Effector memory CD4-positive, alpha-beta T cell (primary cell): ENCODE measurements at regions not wholly inside any gene's neighbourhood (a gene's known extent, or its start where the extent isn't known, plus 50 kb on each side); places are given as distances from the start of the nearest gene placed in this dataset.
"Not testable (repeated sequence)": the region's sequence is repeated elsewhere in the genome, so short reads cannot be mapped to it uniquely, and the experiment has no call there.

ENCODE experiments used
- DNase-seq, 3 donors: peaks; one replicate each; pipeline ENCODE4 v3.0.0-alpha.2; 2020
- H3K27ac ChIP-seq: 2 replicates; pipeline ENCODE4 v1.7.0; 2013; ENCODE audit warnings: mild to moderate bottlenecking, low read length, moderate library complexity; ENCODE audit not compliant: insufficient read depth, poor library complexity, severe bottlenecking
- H3K27me3 ChIP-seq: replicated peaks from 2 replicates; pipeline ENCODE4 v1.7.0; 2013; ENCODE audit warnings: mild to moderate bottlenecking, low read length; ENCODE audit not compliant: insufficient read depth, control insufficient read depth, poor library complexity, severe bottlenecking
- H3K36me3 ChIP-seq: 2 replicates; pipeline ENCODE4 v1.7.0; 2013; ENCODE audit warnings: mild to moderate bottlenecking, low read length, moderate library complexity; ENCODE audit not compliant: control insufficient read depth, insufficient read depth
- H3K4me1 ChIP-seq: 2 replicates; pipeline ENCODE4 v1.7.0; 2013; ENCODE audit warnings: low read length, mild to moderate bottlenecking; ENCODE audit not compliant: control insufficient read depth, insufficient read depth, poor library complexity, severe bottlenecking
- H3K4me3 ChIP-seq: 2 replicates; pipeline ENCODE4 v1.7.0; 2013; ENCODE audit warnings: low read length, low read depth, mild to moderate bottlenecking; ENCODE audit not compliant: insufficient read depth, poor library complexity, severe bottlenecking
- H3K9me3 ChIP-seq: 2 replicates; pipeline ENCODE4 v1.7.0; 2013; ENCODE audit warnings: mild to moderate bottlenecking, low read length, moderate library complexity; ENCODE audit not compliant: control insufficient read depth

DNA sequence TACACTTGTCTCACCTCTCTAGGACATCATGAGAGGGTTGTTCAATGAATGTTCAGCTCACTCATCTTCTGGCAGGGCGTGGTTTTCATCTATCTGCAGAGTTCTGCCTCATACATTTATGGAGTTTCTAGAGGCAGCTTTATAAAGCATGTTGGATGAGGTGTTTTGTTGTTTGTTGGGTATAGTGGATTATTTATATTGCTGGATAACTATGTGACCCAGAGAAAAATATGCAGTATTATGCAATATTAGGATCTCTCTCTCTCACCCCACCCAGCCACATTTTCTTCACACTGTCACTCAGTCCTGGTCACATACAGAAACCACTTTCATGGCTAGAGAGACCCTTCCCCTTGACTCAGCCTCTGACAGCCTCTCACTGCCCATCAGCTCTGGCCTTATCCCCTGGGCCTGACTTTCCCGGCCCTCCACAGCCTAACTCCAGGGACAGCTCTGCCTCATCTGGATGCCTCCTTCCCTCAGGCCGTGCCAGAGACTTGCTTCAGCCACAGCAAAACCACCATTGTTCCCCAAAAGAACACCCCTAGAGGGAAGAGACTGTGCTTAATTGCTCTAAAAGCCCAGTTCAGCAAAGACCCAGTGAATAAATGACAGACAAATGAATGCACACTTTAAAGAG lies 260.3 kb downstream of the MYCN start:
- DNase-seq = no peak
- no peaks in the 10 kb centered on the region for H3K9me3 ChIP-seq
- no peaks in the 10 kb centered on the region for H3K4me1 ChIP-seq
- H3K36me3 ChIP-seq = no peaks in the 10 kb centered on the region
- H3K27me3 ChIP-seq = no peaks in the 10 kb centered on the region
- H3K4me3 ChIP-seq = no peak overlapping the region
- no peak overlapping the region for H3K27ac ChIP-seq

DNA sequence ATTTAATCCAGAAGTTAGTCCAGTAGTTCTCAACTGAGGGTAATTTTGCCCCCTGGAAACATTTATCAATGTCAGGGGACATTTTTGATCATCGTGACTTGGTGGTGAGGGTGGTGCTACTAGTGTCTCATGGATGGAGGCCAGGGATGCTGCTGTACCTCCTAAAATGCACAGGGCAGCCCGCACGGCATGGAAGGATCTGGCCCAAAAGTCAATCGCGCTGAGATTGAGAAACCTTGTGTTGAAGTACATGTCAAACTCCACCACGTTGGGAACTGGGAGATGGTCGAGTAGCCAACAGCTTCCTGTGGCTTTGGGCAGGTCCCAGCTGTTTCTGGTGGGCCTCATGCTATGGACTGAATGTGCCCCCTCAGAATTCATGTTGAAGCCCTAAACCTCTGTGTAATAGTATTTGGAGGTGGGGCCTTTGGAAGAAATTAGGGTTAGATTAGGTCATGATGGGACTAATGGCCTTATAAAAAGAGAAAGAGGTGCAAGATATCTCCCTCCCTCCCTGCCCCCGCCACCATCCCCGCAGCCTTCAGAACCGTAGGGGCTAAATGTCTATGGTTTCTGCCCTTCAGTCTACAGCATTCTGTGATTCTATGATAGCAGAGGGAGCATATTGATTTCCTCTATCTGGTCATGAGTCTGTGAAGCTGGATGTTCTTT lies 259.7 kb downstream of the MYCN start:
- H3K27me3 ChIP-seq = no peaks in the 10 kb centered on the region
- DNase-seq = no peak

DNA sequence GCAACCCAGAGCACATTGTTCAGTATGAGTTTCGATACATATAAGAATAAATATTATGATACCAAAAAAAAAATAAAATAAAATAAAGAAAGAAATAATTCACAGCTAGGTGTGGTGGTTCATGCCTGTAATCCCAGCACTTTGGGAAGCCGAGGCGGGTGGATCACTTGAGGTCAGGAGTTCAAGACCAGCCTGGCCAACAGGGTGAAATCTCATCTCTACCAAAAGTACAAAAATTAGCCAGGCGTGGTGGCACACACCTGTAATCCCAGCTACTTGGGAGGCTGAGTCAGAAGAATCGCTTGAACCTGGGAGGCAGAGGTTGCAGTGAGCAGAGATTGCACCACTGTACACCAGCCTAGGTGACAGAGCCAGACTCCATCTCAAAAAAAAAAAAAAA lies 258.9 kb downstream of the MYCN start:
- H3K9me3 ChIP-seq, H3K36me3 ChIP-seq, H3K4me3 ChIP-seq, H3K27me3 ChIP-seq, DNase-seq, H3K4me1 ChIP-seq, H3K27ac ChIP-seq: not testable (repeated sequence)

More for the DNA sequence above, 259.7 kb downstream of the MYCN start:
- Histone ChIP-seq H3K4me1 (no peaks in the 10 kb centered on the region), H3K36me3 (no peaks in the 10 kb centered on the region), H3K9me3 (no peaks in the 10 kb centered on the region), H3K4me3 (no peak overlapping the region), H3K27ac (no peak overlapping the region)

DNA sequence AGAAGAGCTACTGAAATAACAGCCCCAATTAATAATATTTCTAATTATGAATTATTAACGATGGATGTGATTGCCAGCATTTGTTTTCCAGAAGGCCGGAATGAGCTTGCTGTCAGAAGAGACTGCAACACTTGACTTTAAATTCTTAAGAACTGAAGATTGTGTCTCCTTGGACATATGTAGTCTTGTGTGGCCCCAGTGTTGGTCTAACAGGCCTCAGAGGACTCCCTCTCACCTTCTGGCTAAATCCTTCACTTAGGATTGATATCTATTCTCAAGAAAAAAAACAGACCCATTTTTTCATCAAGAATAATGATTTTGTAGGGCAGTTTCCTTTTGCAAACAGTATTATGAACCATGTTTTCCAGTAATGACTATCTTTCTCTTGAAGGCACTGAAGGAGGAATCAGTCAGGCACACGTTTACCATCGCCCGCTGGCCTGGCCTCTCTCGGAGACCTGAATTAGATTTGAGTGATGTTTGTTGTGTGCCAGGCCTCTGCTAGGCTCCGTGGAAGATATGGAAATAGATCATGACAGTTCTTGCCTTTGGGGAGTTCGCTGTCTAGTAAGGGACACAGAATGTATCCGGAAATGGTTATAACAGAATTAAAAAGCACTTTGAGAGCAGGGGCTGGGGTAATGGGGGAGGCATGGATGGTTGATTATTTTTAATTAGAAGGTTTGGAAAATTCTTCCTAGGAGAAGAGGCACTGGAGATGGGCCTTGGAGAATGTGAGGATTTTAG lies 258.0 kb downstream of the MYCN start:
- Histone ChIP-seq H3K27ac (no peak overlapping the region), H3K36me3 (no peaks in the 10 kb centered on the region), H3K9me3 (no peaks in the 10 kb centered on the region), H3K27me3 (no peaks in the 10 kb centered on the region), H3K4me3 (no peak overlapping the region), H3K4me1 (no peaks in the 10 kb centered on the region)
- no peak for DNase-seq

DNA sequence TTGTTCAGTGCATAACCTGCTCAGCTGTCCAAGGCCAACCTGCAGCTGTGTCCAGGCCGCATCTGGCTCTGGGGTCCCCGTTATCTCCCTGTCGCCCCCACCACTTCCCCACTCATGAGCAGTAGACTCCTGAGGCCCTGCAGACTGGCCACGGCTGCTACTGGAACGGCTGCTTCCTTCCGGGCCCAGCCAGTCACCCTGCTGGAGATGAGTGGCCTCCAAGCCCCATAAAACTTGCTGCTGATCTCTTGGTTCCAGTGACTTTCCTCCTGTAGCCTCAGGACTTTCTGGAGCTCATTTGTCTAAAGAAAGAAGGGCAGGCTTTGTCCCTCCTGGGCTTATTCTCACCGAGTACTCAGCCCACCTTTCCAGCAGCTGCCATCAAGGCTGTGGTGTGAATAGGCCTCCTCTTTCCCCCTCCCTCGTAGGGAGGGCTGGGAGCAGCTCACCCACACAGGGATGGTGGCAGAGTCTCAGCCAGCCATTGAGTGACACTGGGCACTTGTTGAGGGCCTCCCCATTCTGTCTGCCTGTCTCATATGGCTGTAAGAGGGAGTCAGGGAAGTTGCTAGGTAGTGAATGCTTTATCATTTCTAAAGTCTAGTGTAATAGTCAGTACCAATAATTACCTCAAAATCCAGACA lies 257.3 kb downstream of the MYCN start:
- Histone ChIP-seq H3K4me3 (no peak overlapping the region), H3K27me3 (no peaks in the 10 kb centered on the region)

DNA sequence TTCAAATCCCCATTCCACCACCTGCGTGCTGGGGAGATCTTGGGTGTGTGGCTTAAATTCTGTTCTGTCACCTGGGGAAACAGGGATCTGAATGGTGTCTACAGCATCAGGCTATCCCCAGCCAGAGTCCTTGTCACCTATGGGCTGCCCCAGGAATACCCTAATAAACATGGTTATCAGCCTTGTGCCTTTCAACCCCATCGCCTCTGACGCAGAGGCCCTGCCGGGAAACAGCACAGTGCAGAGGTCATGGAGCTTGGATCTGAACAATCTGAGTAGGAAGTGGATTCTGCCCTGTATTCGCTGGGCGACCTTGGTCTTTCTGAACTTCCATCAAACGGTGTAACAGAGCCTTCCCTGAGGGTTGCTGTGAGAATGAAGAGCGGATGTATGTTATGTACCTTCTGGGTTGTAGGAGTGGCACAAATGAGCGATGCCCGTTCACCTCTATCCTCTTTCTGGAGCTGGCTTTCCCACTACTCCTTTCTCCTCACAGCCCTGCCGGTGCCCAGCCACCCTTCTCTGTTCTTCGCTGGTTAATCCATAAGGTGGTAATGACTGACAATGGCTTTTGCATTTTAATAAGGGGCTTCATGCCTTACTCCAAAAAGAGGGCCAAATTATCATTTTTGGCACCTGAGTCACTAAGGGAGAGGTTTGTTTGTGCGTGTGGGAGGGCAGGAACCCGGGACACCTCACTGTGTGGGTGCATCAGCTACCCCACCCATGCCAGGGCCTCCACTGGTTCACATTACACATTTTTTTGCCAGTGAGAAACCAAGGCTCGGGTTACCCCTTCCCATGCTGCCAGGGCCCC lies 256.5 kb downstream of the MYCN start:
- Histone ChIP-seq H3K4me1 (no peaks in the 10 kb centered on the region), H3K4me3 (no peak overlapping the region), H3K36me3 (no peaks in the 10 kb centered on the region), H3K9me3 (no peaks in the 10 kb centered on the region), H3K27ac (no peak overlapping the region), H3K27me3 (no peaks in the 10 kb centered on the region)
- DNase-seq = no peak

More for the DNA sequence above, 257.3 kb downstream of the MYCN start:
- Histone ChIP-seq H3K36me3 (no peaks in the 10 kb centered on the region), H3K27ac (no peak overlapping the region), H3K9me3 (no peaks in the 10 kb centered on the region), H3K4me1 (no peaks in the 10 kb centered on the region)
- no peak for DNase-seq

DNA sequence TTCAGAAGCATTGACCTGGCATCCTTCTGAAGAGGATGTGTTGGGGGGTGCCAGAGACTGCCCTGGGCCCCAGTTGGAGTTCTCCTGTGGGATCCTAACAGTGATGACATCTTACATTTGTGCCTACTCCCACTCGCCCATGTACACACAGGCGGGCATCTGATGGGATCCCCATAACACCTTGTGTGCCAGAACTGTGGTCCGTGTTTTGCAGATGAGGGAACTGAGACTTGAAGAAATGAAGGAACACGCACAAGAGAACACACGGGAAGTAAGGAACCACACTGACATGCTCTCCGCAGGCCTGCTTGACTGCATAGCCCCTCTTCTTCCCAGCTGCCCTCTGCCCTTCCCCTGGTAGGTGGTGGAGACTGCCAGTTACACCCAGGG lies 255.3 kb downstream of the MYCN start:
- DNase-seq = no peak
- Histone ChIP-seq H3K27ac (no peak overlapping the region), H3K4me1 (no peaks in the 10 kb centered on the region), H3K27me3 (no peaks in the 10 kb centered on the region), H3K4me3 (no peak overlapping the region), H3K9me3 (no peaks in the 10 kb centered on the region), H3K36me3 (no peaks in the 10 kb centered on the region)

DNA sequence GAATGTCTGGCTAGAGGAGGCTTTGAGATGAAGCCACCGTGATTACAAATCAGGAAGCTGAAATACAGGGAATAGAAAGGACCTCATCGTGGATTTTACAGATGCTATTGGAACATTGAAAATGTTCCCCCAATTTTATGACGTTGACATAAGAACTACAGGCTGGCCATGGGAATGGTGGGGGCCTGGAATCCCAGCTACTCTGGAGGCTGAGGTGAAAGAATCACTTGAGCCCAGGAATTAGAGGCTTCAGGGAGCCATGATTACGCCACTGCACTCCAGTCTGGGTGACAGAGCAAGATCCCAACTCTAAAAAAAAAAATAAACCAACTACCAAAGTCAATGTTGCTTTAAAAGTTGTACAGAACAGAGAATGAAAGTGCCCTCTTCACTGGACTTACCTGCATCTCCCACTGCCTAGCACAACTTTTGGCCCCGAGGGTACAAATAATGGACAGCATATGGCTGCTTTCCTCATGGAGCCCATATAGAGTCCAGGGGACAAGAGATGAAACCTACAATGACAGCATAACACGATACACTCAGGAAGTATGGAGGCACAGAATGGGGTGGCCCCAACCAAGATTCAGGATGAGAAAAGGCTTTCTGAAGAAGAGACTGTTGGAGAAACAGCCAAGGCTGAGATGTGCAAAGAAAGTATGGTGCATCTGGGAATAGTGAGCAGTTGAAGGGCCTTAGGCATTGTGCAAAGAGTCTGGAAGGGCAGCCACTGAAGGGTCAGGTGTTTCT lies 254.8 kb downstream of the MYCN start:
- Histone ChIP-seq H3K27me3 (no peaks in the 10 kb centered on the region), H3K4me3 (no peak overlapping the region), H3K9me3 (no peaks in the 10 kb centered on the region), H3K36me3 (no peaks in the 10 kb centered on the region), H3K4me1 (no peaks in the 10 kb centered on the region), H3K27ac (no peak overlapping the region)
- no peak for DNase-seq

DNA sequence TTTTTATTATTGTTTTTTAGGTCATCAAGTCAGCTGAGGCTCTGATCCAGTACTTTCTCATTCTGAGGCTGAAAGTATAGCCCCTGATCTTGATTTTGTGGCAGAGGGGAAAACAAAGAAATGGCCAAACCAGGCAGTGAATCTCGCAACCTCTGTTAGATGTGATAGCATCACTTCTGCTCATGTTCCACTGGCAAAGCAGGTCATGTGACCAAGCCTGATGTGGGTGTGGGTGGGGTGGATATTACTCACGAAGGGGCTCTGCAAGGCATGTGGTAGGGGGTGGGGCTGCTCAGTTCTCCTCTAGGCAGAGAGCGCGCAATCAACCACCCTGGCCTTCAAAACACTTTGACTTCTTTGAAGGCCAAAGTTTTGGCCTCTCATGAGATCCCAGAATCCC lies 254.2 kb downstream of the MYCN start:
- no peak for DNase-seq
- Histone ChIP-seq H3K36me3 (no peaks in the 10 kb centered on the region), H3K27me3 (no peaks in the 10 kb centered on the region), H3K4me3 (no peak overlapping the region), H3K27ac (no peak overlapping the region), H3K4me1 (no peaks in the 10 kb centered on the region), H3K9me3 (no peaks in the 10 kb centered on the region)
